OCI-M2 (cell line): ENCODE measurements at regions not wholly inside any gene's neighbourhood (a gene's known extent, or its start where the extent isn't known, plus 50 kb on each side); places are given as distances from the start of the nearest gene placed in this dataset.
"Not testable (repeated sequence)": the region's sequence is repeated elsewhere in the genome, so short reads cannot be mapped to it uniquely, and the experiment has no call there.

ENCODE experiments used
- DNase-seq: peaks from one replicate; lab custom pipeline; 2025; ENCODE audit not compliant: unreplicated experiment; lab: John Stamatoyannopoulos, UW

DNA sequence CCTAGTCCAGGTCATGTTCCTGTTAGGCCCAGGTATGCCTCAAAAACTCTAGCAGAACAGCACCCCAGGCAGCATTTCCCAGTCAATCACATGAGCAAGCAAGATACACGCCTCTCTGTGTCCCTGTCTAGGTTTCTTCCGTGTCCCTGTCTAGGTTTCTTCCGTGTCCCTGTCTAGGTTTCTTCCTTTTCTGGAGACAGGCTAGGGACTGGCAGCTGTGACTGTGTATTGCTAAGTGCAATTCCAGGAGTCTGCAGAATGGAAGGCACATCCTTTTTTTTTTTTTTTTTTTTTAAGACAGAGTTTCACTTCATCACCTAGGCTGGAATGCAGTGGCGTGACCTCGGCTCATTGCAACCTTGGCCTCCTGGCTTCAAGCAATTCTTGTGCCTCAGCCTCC is 77.6 kb downstream of the SETD4 start:
- DNase-seq: no peak

DNA sequence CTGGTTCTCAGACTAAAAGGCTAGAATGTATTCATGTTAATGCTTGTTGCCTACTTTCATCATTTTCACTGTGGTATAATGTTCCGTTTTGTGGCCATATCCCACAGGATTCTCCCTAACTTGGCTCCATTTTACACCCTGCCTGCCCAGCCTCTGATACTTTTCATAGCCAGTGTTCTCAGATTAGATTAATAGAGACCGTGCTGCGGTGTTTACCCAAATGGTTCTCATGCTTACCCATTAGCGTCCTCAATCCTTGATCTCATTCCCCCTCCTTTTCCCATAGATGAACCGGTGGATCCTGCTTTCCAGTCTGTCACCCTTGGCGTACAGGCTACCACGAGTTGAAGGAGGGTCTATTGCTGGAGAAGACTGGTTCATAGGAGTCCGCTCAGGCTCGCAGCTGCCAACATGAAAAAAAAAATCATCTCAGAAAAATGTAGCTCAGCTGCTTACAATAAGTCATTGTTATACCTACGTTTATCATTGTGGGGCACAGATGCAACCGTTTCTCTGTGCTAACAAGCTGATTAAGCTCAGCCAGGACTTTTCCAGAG is 78.7 kb downstream of the SETD4 start:
- no peak for DNase-seq

DNA sequence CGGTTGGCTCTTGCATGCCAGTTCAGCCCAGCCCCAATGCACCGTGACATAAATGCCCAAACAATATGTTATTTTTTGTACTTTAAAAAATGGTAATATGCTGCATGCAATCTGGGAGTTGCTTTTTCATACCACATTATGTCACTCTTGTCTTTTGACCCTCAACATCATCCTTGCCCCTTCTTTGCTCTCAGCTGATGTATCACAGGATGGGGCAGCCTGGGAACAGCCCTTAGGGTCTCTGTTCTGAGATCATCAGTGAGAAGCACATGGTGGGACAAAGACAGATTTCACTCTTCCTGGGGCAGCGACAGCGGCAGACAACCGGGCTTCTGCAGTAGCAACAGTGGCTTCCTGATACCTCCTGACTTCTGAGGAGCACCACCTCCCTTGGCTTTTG is 79.5 kb downstream of the SETD4 start:
- no peak for DNase-seq

DNA sequence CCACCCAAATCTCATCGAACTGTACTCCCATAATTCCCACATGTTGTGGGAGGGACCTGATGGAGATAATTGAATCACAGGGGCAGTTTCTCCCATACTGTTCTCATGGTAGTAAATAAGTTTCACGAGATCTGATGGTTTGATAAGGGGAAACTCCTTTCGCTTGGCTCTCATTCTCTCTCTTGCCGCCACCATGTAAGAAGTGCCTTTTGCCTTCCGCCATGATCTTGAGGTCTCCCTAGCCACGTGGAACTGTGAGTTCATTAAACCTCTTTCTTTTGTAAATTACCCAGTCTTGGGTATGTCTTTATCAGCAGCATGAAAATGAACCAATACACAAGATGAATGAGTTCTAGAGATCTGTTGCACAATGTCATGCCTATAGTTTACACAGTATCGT is 82.5 kb downstream of the SETD4 start:
- not testable (repeated sequence) for DNase-seq

DNA sequence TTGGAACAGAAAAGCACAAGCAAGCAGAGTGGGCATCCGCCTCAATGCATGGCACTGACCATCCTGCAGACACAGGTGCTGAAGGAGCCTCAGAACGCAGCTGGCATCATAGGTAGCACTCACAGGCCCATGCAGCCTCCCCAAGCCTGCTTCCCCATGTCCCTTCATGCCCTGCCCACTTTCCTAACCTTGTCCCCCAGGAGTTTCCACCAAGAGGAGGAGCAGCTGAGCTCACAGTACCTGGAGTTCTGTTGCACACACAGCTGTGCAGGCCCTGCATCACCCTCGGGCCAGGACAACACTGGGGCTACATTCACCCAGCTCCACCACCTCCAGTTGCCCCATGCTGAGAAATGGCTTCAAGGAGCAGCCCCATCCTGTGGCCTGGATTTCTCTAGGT is 83.4 kb downstream of the SETD4 start:
- DNase-seq: no peak

DNA sequence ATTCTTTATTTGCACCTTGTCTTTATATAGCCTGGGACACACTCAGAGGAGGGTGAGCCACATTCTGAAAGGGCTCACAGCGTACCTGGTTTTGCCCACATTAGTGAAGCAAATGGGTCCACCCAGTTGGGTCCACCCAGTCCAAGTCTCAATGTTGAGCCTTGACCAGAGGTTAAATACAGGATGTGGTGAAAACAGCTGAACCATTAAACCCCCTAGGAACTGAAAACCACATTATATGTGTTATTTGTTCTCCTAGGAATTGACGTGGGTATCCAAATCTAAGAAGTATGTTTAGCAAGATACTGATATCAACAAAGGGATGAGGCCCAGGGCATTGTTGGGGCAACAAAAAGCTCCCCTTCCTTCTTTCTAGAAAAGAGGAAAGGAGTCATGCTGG is 83.8 kb downstream of the SETD4 start:
- DNase-seq: no peak

DNA sequence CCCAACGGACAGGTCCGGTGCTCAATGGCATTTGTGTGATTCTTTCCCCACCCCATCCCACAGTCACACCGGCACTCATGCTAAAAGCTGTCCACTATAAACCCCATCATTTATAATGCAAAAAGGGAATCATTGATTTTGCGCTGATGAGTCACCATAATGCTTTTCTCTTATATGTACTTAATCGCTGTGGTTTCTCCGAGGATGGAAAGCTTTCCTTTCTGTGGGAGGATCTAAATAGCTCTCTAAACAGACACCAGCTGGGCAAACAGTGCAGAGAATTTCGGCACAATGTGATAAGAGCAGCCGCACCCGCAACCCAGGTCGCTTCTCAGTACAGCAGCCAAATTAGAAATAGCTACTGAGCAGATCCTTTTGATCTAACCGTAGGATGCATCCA is 85.6 kb downstream of the SETD4 start:
- no peak for DNase-seq

DNA sequence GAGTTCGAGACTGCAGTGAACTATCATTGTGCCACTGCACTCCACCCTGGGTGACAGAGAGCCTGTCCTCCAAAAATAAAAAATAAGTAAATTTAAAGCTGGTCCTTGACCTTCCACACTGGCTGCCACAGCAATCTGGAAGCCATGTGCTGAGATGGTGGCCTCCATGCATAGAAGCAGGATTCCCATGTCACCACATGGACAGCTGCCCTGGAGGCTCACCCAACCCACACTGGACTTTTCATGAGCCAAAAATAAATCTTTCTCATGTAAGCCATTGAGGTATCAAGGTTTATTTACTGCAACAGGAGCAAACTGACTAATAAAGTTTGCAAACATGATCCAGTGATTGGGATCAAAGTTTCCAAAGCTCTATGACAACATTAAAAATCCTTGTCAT is 88.5 kb downstream of the SETD4 start:
- no peak for DNase-seq

DNA sequence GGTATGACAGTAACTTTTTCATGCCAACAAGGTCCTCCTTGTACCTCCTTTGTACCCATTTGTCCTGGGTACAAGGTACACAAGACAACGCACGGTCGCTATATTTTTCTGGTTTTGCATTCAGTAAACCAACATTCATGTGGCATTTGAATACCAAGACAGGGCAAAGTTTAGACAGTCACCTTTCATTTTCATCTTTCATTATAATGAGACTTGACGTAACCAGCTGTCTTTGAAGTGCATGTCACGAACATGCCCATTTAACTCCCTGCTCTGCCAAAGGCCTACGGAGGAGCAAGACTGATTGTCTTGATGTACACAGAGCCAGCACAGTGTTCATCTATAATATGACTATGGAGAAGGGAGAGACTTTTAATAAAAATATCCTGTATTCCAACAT is 91.0 kb downstream of the SETD4 start:
- DNase-seq: no peak

DNA sequence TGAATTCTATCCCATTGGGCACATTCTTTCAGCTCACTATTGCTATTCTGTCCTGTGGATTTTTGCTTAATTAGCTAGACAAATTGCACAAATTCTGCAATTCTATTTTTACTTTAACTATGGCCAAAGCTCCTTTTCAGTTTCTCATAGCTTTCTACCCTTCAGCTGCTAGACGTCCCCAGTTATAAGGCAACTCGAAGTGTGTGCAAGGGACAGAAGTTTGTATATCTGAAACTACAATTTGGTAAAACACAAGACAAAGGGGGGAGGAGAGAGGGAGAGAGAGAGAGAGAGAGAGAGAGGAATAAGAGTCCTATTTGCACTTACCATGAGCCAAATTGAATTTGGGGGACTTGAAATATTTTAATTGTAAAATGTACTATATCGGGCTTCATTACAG is 91.8 kb downstream of the SETD4 start:
- no peak for DNase-seq

DNA sequence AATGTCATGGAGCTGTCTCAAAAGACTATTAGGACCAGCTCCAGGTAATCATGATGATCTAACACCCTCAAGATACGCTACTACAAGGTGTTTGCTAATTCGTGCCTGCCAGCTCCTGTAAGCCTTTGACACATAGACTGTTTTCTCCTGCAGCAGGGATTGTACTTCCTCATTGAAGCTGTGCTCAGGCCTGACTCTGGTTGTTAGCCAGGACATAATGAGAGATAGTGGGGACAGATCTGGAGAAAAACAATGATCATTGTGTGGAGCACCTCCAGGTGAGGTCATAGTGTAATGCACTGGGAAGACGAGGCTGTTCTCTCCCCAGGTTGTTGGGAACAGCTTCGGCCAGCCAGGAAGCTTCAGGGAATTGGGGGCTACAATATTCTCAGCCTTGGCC is 94.6 kb downstream of the SETD4 start:
- no peak for DNase-seq

DNA sequence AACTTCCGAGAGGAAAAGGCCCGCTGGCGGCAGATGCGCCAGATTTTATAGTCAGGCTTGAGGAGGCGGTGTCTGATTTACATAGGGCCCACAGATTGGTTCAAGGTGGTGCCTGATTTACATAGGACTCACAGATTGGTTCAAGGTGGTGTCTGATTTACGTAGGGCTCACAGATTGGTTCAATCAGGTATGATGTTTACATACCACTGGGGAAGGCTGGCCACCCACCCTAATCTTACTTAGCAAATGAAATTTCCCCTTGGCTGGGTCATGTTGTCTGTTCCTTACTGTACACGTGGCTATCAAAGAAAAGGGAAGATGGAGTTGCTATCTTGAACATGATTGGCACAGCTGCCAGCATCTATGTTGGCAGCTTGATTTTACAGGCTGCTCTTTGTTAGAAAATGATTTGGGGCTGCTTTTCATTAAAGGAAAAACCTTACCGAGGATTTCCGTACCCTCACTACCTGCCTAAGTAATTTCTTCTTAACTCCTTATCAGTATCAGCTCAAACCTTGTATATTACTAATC is 96.3 kb downstream of the SETD4 start:
- DNase-seq: no peak

DNA sequence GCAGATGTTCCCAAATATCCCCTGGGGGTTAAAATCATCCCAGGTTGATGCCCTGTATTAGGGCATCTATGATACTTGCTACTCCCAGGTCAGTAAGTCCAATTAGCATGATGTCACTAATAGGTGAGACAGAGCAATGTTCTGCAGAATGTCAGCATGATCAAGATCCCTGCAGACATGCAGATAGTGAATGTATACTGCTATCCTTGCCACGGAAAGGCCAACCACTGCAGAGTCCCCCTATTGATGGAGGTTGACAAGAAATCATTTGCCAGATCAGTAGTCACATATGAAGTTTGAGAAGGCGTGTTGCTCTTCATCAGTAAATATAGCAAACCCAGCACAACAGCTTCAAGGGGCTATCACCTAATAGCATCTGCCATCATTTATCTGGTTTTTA is 97.4 kb downstream of the SETD4 start:
- no peak for DNase-seq

DNA sequence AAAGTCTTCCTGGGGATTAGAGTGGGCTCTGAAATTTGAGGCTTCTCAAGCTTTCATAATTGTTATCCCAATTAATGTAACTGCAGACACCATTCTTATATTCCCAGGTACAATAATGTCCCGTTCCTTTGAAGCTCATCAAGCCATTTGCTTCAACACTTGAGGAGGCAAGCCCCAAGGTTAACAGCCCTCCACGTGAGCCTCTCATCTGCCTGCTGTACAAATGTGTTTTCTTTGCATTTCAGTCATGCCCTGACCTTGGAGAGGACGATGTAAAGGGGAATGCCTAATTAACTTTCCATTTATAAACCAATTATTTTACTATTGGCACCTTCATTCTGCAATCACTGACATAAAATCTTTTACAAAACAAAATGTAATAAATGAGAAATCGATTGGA is 106.3 kb downstream of the SETD4 start:
- DNase-seq: no peak

DNA sequence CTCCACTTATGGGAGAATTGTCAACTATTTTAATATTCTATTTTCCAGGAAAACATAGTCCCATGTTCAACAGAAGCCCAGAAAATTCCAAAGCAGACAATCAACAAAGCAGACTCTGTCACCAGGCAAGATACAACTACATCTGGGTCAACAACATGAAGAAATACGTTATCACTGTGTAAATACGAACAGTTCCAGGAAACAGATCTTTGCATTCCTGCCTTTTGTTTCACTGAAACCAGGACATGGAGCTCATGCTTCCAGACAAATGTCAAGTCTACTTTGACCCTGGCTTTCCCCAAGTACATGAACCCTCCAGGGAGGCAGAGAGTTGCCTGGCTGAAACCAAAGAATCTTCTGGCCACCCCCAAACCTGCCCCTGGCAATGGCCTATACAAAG is 106.7 kb downstream of the SETD4 start:
- DNase-seq: no peak

DNA sequence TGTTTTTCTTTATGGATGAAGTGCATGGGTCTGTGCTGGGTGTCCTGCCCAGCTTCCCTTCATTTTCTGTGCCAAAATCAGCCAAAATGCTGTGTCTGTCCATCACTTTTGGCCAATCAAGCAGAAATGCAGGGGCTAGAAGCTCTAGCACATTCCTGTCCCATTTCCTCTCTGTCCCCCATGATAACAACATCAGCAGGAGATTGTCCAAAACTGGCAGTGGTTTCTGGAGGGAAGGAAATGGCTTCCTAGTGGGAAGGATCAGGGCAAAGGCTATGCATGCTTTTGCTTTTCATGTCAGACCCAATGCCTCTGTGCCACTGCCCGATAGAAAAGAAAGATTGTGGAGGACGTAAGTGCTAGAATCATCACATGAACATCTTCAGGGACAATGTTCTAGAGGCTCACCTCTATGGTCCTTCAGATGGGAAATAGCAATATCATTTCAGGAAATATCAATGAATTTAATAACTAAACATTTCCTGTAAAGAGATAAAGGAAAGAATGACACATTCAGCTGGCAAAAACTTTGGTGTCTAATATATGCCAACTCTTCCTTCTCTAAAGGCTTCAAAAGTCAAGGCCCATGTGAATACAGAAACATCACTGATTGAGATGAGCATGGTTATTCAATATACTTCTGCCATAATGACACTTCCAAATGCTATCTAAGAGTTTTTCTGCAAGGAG is 107.5 kb downstream of the SETD4 start:
- DNase-seq: no peak

DNA sequence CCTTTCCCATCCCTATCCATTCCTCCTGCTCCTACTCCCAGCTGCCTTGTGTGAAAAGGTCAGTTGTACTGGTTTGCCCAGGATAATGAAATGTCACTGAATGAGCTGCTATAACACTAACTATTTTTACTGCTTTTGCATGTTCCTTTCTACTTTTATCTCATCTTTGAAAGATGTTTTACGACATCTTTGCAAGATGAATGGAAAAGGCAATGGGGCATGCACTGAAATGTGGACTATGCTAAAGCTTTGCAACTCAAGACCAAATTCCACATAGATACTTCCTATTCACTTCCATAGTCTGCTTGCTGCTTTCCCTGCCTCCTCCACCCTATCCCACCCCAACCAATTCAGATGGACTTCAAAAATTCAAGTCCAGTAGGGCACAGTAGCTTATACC is 111.3 kb downstream of the SETD4 start:
- DNase-seq: no peak

DNA sequence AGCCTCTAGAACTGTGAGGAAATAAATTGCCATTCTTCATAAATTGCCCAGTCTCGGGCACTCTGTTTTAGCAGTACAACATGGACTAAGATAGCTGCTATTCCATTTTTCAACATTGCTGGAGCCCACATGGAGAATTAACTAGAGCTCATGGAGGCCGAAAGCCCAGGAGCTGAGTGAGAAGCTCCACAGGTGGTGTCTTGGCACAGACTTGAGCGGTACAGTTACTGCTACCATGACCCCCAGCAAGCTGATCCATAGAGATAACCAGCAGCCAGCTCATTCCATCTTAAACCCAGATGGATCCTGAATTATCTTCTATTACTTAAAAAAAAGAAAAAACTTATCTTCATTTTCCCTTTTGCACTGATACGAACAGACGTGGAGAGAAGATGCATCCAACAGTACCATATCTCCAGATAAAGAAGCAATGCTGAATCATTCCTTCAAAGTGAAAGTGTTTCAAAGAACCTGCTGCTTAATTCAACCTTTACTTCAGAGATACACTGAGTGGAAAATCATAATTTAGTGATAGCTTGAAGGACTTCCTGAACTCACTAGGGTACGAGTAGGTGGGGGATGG is 115.1 kb downstream of the SETD4 start:
- no peak for DNase-seq

DNA sequence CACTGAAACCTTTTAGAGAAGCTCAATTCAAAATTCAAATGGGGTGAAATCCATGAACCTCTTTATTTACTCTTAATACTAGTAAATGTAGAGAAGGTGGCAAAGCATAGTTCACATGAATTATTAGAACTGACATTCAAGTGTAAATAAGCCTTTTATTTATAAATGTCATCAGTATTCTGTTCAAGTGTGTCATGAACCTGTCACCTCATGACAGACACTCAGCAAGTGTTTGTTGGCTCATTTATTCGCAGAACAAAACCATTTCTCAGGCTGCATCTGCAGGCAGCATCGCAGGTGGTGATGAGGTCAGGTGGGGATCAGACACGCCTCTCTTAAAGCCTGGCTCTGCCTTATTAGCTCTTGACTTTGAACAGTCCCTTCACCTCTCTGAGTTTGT is 116.6 kb downstream of the SETD4 start:
- no peak for DNase-seq

DNA sequence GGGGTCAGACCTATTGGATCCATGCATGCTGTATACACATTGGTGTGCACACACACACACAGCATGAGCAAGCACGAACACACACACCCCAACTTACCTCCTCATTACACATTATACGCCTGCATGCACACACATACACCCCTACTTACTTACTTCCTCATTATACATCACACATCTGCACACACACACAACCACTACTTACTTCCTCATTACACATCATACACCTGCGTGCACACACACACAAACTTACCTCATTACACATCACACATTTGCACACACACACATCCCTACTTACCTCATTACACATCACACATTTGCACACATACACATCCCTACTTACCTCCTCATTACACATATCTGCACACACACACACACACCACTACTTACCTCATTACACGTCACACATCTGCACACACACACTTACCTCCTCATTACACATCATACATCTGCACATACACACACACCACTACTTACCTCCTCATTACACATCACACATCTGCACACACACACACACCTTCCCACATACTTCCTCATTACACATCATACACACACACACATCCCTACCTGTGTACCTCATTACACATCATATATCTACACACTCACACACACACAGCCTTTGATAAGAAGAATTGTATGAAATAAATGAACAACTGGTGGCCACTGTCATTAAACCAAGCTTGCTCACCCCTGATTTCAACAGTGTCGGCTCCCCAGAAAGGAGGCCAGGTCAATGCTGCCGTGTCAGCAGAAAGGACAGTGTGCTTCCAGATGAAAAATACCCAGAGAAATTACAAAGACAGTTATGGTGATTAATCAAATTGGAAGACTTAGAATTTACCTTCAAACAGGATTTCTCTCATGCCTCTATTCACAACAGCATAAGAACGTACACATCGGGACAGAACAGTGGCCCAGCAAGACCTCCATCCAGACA is 117.8 kb downstream of the SETD4 start:
- DNase-seq: no peak

DNA sequence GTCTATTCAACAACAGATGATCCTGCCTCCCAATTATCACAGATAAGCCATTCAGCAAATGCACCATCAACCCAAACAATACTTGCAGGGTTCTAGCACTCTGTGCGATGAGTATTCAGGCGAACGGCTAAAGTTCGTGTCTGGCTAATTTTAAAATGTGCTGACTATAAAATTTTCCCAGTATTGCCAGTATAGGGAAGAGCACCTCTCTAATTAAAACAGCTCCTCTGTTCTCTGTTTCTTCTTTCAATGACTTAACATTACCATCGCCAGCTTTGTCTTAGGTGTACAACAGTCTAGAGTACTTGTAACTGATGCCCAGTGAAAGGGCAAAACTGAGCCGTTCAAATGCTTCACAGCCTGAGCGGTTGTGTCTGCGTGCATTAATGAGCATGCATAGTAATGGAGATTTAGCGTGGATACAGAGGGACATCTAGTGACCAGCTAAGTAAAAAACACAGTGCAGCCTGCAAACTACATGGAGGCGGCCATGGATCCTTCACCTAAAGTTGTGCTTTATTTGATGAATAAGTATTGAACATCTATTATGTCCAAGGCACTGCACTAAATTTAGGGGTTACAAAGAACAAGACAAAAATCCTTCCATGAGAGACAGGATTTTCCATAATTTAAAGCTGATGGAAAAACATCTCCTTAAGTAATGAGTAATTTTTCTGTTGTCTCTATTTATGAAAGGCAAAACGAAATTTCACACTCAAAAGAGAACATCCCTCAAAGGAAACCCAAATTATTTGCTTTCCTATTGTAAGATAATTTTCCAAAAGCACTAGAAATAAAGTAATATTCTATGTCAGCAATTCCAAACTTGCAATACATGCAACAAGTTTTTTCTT is 120.0 kb downstream of the SETD4 start:
- DNase-seq: no peak
